ENCODE measurements at regions not wholly inside any gene's neighbourhood (a gene's known extent, or its start where the extent isn't known, plus 50 kb on each side); places are given as distances from the start of the nearest gene placed in this dataset.

- TF ChIP-seq CTCF (IDR thresholded peaks at IDR 0.05) (no peak), POLR2A (IDR thresholded peaks at IDR 0.05; ENCODE audit: low read depth) (no peak), POLR2AphosphoS5 (IDR thresholded peaks at IDR 0.05) (no peak), EP300 (IDR thresholded peaks at IDR 0.05) (no peak)
Measured at GRCh38 chr11:91596111-91596510, 628.5 kb upstream of the FAT3 start.
